Glutamatergic neuron (in vitro differentiated cells): ENCODE measurements at regions not wholly inside any gene's neighbourhood (a gene's known extent, or its start where the extent isn't known, plus 50 kb on each side); places are given as distances from the start of the nearest gene placed in this dataset.
"Not testable (repeated sequence)": the region's sequence is repeated elsewhere in the genome, so short reads cannot be mapped to it uniquely, and the experiment has no call there.

Experiments used
- DNase-seq: peaks from one replicate; pipeline ENCODE4 v3.0.0; 2022
- H3K27ac Mint-ChIP-seq: one replicate; pipeline ENCODE4 v1.8.0; 2020; ENCODE audit warnings: mild to moderate bottlenecking, mixed read lengths, inconsistent platforms; ENCODE audit not compliant: unreplicated experiment
- H3K27me3 Mint-ChIP-seq: one replicate; pipeline ENCODE4 v1.8.0; 2020; ENCODE audit warnings: mild to moderate bottlenecking, moderate library complexity, mixed read lengths, inconsistent platforms; ENCODE audit not compliant: unreplicated experiment
- H3K36me3 Mint-ChIP-seq: one replicate; pipeline ENCODE4 v1.8.0; 2020; ENCODE audit warnings: mild to moderate bottlenecking, mixed read lengths, inconsistent platforms; ENCODE audit not compliant: unreplicated experiment
- H3K4me1 Mint-ChIP-seq: one replicate; pipeline ENCODE4 v1.8.0; 2020; ENCODE audit warnings: mild to moderate bottlenecking, low read depth, mixed read lengths, inconsistent platforms; ENCODE audit not compliant: unreplicated experiment
- H3K4me3 Mint-ChIP-seq: one replicate; pipeline ENCODE4 v1.8.0; 2020; ENCODE audit warnings: mild to moderate bottlenecking, mixed read lengths, inconsistent platforms; ENCODE audit not compliant: unreplicated experiment
- H3K9me3 Mint-ChIP-seq: one replicate; pipeline ENCODE4 v1.8.0; 2020; ENCODE audit warnings: mild to moderate bottlenecking, moderate library complexity, mixed read lengths, inconsistent platforms; ENCODE audit not compliant: unreplicated experiment
- CTCF ChIP-seq: fragments of 200-600 bp; sonication (generic); IDR thresholded peaks from one replicate; pipeline ENCODE4 v1.5.0; 2021; ENCODE audit not compliant: partially characterized antibody, unreplicated experiment

GRCh38 chr4:127501103-127501502 lies 131.7 kb upstream of the INTU start:
- no peak overlapping the region for H3K4me3 Mint-ChIP-seq
- H3K9me3 Mint-ChIP-seq: no peaks in the 10 kb centered on the region
- H3K4me1 Mint-ChIP-seq: no peaks in the 10 kb centered on the region
- H3K27ac Mint-ChIP-seq: no peak overlapping the region
- no peak for TF ChIP-seq CTCF
- H3K36me3 Mint-ChIP-seq: no peaks in the 10 kb centered on the region
- H3K27me3 Mint-ChIP-seq: no peaks in the 10 kb centered on the region
- no peak for DNase-seq

DNA sequence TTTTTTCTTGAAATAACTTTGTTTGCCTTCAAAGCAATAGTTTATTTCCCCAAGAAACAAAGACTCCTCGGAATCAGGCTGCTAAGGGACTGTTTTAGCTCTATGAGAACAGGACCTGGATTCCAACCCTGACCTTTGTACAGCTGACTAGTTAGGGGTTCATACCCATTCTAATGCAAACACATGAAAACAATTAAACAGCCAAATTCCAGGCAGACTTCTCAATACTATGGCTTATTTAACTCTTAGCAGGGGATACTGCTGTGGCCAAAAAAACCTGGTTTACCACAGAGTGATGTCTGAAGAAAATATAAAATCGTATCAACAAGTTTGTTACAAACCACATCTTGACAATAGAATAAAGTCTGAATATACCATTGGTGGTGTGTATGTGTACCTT lies 129.6 kb upstream of the INTU start:
- H3K4me3 Mint-ChIP-seq: no peak overlapping the region
- TF ChIP-seq CTCF: no peak
- H3K9me3 Mint-ChIP-seq: no peaks in the 10 kb centered on the region
- H3K27me3 Mint-ChIP-seq: no peaks in the 10 kb centered on the region
- DNase-seq: no peak
- H3K4me1 Mint-ChIP-seq: no peaks in the 10 kb centered on the region
- no peak overlapping the region for H3K27ac Mint-ChIP-seq
- H3K36me3 Mint-ChIP-seq: no peaks in the 10 kb centered on the region

DNA sequence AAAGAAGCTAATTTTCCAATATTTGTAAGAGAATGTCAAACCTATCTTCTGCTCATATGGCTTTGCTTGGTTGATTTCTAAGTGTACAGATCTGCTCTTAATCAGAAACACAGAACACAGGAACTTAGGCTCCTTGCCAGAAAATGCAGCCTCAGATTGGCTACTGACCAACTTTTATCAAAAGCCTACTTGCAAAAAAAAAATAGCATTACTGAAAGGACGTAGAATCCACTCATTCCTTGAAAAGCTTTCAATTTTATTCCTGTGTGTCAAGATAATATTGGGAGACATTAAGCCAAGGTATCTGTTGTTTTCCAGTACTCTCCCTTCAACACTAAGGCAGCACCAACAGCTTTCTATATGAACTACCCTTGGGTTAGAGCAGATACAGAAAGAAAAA lies 127.6 kb upstream of the INTU start:
- peaks cover 5% of the 10 kb centered on the region for H3K27me3 Mint-ChIP-seq
- no peaks in the 10 kb centered on the region for H3K4me1 Mint-ChIP-seq
- H3K4me3 Mint-ChIP-seq: no peak overlapping the region
- DNase-seq: no peak
- no peaks in the 10 kb centered on the region for H3K9me3 Mint-ChIP-seq
- H3K36me3 Mint-ChIP-seq: no peaks in the 10 kb centered on the region
- no peak overlapping the region for H3K27ac Mint-ChIP-seq
- no peak for TF ChIP-seq CTCF

DNA sequence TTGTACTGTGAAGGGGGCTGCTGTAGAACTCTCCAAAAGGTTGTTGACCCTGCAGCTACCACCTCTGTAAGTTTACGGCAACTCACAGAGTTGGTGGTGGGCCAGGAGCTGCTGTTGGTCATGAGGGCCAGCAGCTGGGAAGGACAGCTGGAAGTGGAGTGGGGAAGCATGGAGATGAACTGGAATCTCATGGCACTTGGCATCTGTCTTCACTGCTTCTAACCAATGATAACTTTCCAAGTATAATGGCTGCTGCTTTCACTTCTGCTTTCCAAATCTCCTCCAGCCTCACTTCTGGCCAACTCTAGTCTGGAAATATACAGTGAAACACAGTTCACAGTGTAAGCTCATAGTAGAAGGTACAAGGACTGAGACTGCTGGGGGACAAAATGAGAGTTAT lies 126.5 kb upstream of the INTU start:
- no peak overlapping the region for H3K27ac Mint-ChIP-seq
- H3K9me3 Mint-ChIP-seq: no peaks in the 10 kb centered on the region
- no peak for TF ChIP-seq CTCF
- H3K27me3 Mint-ChIP-seq: peaks cover 6% of the 10 kb centered on the region
- DNase-seq: no peak
- no peaks in the 10 kb centered on the region for H3K36me3 Mint-ChIP-seq
- H3K4me1 Mint-ChIP-seq: peaks cover under 1% of the 10 kb centered on the region
- no peak overlapping the region for H3K4me3 Mint-ChIP-seq

GRCh38 chr4:127509155-127509554 lies 123.6 kb upstream of the INTU start:
- Mint-ChIP-seq H3K27ac (no peak overlapping the region), H3K4me1 (peaks cover 2% of the 10 kb centered on the region), H3K4me3 (no peak overlapping the region), H3K27me3 (peaks cover 6% of the 10 kb centered on the region), H3K9me3 (no peaks in the 10 kb centered on the region), H3K36me3 (no peaks in the 10 kb centered on the region)
- TF ChIP-seq CTCF: no peak
- no peak for DNase-seq

DNA sequence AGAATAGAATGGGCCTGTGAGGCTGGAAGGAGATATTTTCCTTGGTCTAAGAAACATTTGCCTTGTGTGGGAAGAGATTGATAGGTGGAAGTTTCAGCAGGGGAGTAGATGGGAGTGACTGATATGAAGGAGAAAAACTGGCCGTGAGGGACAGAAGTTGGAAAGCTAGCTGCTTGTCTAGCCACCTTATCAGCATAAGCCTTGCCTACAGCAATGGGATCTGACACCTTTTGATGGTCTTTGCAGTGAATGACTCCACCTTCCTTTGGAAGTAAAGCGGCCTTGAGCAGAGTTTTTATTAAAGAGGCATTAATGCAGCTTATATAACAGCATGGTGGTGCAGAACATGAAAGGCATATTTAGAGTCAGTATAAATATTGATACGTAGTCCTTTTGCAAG lies 120.1 kb upstream of the INTU start:
- H3K9me3 Mint-ChIP-seq, H3K36me3 Mint-ChIP-seq, DNase-seq, H3K4me1 Mint-ChIP-seq, H3K27ac Mint-ChIP-seq, H3K4me3 Mint-ChIP-seq: not testable (repeated sequence)
- peaks cover 10% of the 10 kb centered on the region for H3K27me3 Mint-ChIP-seq

DNA sequence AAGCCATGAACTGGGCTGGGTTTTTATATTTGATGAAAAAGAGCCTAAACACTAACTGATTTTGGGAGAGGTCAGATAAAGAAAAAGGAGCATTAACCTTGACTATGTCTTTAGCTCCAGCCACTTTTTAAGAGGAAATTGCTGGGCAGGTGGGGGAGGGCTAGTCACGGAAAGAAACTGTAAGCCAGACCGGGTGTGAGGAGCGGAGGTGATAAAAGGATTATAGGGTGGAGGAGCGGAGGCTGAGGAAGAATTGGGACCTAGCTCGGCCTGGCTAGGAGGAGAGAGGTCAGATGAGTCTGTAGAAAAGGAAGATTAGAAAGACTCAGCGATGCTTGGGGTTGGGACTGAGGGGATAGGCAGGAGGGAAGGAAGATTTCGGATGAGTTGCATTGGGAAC lies 117.5 kb upstream of the INTU start:
- H3K27ac Mint-ChIP-seq, H3K4me3 Mint-ChIP-seq, H3K27me3 Mint-ChIP-seq, DNase-seq, H3K9me3 Mint-ChIP-seq, H3K4me1 Mint-ChIP-seq, H3K36me3 Mint-ChIP-seq: not testable (repeated sequence)
